Adrenal gland (tissue), 9 donors: ENCODE measurements at regions not wholly inside any gene's neighbourhood (a gene's known extent, or its start where the extent isn't known, plus 50 kb on each side); places are given as distances from the start of the nearest gene placed in this dataset.

Experiments used
- DNase-seq, 7 donors: peaks; one replicate each; pipeline ENCODE4 v3.0.0-alpha.2; 2019 to 2020
- H3K27ac ChIP-seq, 5 donors: fragments of 200-600 bp; sonication (generic) in 4 of 5; 1 replicate in 3 of 5; 2 replicates in 2 of 5; pipeline versions ENCODE4 v1.5.1 to v1.8.0; 2016 to 2020; ENCODE audit warnings: mild to moderate bottlenecking in 1 of 5
- H3K27me3 ChIP-seq: fragments of 200-600 bp; 2 replicates; pipeline ENCODE4 v1.8.0; 2021
- H3K36me3 ChIP-seq, 2 donors: fragments of 200-600 bp; replicated peaks in 1 of 2; 1 replicate in 1 of 2; 2 replicates in 1 of 2; pipeline versions ENCODE4 v1.5.1 to v1.8.0; 2018 to 2022
- H3K4me1 ChIP-seq, 2 donors: fragments of 200-600 bp; replicated peaks in 1 of 2; 1 replicate in 1 of 2; 2 replicates in 1 of 2; pipeline versions ENCODE4 v1.5.1 to v1.8.0; 2018 to 2021
- H3K4me3 ChIP-seq, 4 donors: fragments of 200-600 bp; sonication (generic) in 3 of 4; one replicate each; pipeline ENCODE4 v1.5.1; 2016 to 2018
- H3K9me3 ChIP-seq, 3 donors: fragments of 200-600 bp; sonication (generic) in 1 of 3; replicated peaks in 1 of 3; 1 replicate in 2 of 3; 2 replicates in 1 of 3; pipeline versions ENCODE4 v1.5.1 to v1.8.0; 2016 to 2021
- POLR2A ChIP-seq, 2 donors: fragments of 450-650 bp; IDR thresholded peaks; one replicate each; pipeline ENCODE4 v1.6.1; 2017; ENCODE audit warnings: antibody characterized with exemption in 2 of 2, mild to moderate bottlenecking in 2 of 2, moderate library complexity in 1 of 2
- WGBS, 4 donors: extraction: QIAGEN DNeasy Blood & Tissue Kit in 2 of 4; methylation state at CpG; one replicate each; pipeline versions ENCODE4 v1.1.5 to v1.1.7; 2013 to 2017; 5-methylcytosine and 5-hydroxymethylcytosine counted together
- intact Hi-C, 2 donors: fragments of 100-400 bp; cut with DNase I; formaldehyde crosslinking; loops; one replicate each; pipeline versions ENCODE4 v1.14.1 to v1.15.0; 2022 to 2023
- TF ChIP-seq, protein P1 (sequence below), 6 experiments: fragments of 450-650 bp in 4 of 6; fragments of 200-600 bp in 2 of 6; sonication (generic) in 1 of 6; IDR thresholded peaks; 1 replicate in 5 of 6; 2 replicates in 1 of 6; pipeline versions ENCODE4 v1.5.1 to v1.8.0; 2016 to 2021; ENCODE audit warnings: antibody characterized with exemption in 6 of 6, mild to moderate bottlenecking in 2 of 6, moderate library complexity in 1 of 6
- donor health status: healthy with polysubstance abuse.
- donor health status: Bipolar disorder and iron deficiency.
- donor health status: DM: yes; HTN: yes; CAD: no.
- donor health status: DM: no; HTN: no; CAD: no.
- donor health status: DM: no; HTN: no; CAD: no.

DNA sequence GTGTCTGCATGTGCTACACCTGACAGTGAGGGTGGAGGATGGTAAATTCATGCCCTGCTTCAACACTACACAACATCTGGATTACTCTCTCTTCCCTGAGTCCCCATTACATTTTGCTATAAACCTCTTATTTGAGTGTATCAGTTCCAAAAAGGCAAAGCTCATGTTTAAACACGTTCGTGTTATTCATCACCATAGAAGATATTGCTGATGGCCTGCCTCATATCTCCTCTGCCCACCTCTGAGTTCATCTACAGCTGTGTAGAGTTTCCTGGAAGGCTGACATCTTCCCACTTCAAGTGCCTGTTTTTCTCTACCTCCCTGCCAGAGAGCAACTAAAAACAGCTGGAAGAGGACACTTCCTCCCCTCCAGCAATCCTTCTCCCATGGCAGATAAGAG lies 433.2 kb downstream of the ISL1 start:
- H3K27ac ChIP-seq, result no peak overlapping the region
- H3K9me3 ChIP-seq, result no peaks in the 10 kb centered on the region
- intact Hi-C loops, result no loop called here
- 58 to 69% (median 63%) methylated on average over 2 of the region's 2 CpGs for WGBS, 4 donors
- DNase-seq, result no peak
- no peaks in the 10 kb centered on the region for H3K4me1 ChIP-seq
- H3K27me3 ChIP-seq, result no peaks in the 10 kb centered on the region
- TF ChIP-seq, protein P1, sequence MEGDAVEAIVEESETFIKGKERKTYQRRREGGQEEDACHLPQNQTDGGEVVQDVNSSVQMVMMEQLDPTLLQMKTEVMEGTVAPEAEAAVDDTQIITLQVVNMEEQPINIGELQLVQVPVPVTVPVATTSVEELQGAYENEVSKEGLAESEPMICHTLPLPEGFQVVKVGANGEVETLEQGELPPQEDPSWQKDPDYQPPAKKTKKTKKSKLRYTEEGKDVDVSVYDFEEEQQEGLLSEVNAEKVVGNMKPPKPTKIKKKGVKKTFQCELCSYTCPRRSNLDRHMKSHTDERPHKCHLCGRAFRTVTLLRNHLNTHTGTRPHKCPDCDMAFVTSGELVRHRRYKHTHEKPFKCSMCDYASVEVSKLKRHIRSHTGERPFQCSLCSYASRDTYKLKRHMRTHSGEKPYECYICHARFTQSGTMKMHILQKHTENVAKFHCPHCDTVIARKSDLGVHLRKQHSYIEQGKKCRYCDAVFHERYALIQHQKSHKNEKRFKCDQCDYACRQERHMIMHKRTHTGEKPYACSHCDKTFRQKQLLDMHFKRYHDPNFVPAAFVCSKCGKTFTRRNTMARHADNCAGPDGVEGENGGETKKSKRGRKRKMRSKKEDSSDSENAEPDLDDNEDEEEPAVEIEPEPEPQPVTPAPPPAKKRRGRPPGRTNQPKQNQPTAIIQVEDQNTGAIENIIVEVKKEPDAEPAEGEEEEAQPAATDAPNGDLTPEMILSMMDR (IDR thresholded peaks at IDR 0.05), result no peak
- TF ChIP-seq POLR2A (IDR thresholded peaks at IDR 0.05), result no peak
- no peaks in the 10 kb centered on the region for H3K36me3 ChIP-seq
- H3K4me3 ChIP-seq, result no peak overlapping the region

DNA sequence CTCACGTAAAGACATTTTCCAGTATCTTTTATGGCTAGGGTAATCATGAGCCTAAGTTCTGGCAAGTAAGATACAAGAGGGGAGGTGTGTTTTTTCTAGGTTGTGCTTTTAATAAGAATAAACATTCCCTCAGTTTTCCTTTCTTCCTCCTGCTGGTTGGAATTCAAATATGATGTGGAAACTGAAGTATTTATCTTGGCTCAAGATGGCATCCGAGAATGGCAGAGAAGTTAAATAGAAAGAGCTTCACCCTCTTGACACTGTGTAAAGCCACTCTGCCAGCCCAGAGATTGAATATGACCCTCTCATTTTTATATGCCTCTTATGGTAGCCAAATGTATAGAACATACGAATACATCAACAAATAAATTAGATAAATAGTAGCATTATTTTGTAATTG lies 438.4 kb downstream of the ISL1 start:
- intact Hi-C loops, result no loop called here

DNA sequence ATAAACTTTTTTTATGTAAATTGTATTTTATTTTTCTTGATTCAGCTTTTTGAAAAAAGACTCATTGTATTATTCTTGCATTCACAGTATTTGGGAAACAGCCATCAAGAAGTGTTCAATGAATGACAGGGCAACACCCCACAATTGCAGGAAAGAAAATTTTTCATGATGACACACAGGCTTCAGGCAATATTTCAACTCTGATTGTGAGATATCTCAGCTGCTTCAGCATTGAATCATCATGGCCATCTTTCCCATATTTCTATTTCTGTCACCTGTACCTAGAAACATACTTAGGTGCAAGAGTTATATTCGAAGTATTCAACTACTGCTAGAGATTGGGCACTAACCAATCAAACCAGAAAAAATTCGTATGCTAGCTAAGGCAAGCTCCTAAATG lies 446.0 kb downstream of the ISL1 start:
- H3K27me3 ChIP-seq, result no peaks in the 10 kb centered on the region
- intact Hi-C loops, result no loop called here
- no peak overlapping the region for H3K27ac ChIP-seq
- no peak for TF ChIP-seq POLR2A (IDR thresholded peaks at IDR 0.05)
- TF ChIP-seq, protein P1 (IDR thresholded peaks at IDR 0.05), result no peak
- no peaks in the 10 kb centered on the region for H3K36me3 ChIP-seq
- H3K4me3 ChIP-seq, result no peak overlapping the region
- 61 to 73% (median 67%) methylated on average over 2 of the region's 2 CpGs for WGBS, 4 donors
- H3K9me3 ChIP-seq, result no peaks in the 10 kb centered on the region
- no peak for DNase-seq
- no peaks in the 10 kb centered on the region for H3K4me1 ChIP-seq

More for the DNA sequence above, 438.4 kb downstream of the ISL1 start:
- no peak overlapping the region for H3K27ac ChIP-seq
- H3K9me3 ChIP-seq, result no peaks in the 10 kb centered on the region
- H3K36me3 ChIP-seq, result no peaks in the 10 kb centered on the region
- H3K4me1 ChIP-seq, result no peaks in the 10 kb centered on the region
- H3K27me3 ChIP-seq, result no peaks in the 10 kb centered on the region
- DNase-seq, result no peak
- WGBS, 4 donors, result 54 to 63% (median 55%) methylated on average over 3 of the region's 3 CpGs
- H3K4me3 ChIP-seq, result no peak overlapping the region
- TF ChIP-seq POLR2A (IDR thresholded peaks at IDR 0.05), result no peak
- TF ChIP-seq, protein P1 (IDR thresholded peaks at IDR 0.05), result no peak

DNA sequence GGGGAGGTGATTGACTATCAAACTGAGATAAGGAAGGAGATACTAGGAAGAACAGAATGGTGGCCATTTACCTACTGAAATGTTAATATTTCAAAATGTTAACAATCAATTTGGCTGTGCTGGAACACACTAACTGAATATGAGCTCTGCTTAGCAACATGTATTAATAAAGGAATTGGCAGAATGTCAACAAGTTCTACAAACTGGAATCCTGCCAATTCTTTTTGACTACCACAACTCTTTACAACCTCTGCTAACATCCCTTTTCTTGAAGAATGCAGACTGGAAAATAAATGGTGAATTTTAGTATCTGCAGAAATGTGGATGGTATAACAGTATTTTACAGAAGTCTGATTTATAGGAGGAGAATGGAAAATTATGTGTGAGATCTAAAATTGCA lies 446.4 kb downstream of the ISL1 start:
- Histone ChIP-seq H3K4me3 (no peak overlapping the region), H3K9me3 (no peaks in the 10 kb centered on the region), H3K27ac (no peak overlapping the region), H3K4me1 (no peaks in the 10 kb centered on the region), H3K36me3 (no peaks in the 10 kb centered on the region), H3K27me3 (no peaks in the 10 kb centered on the region)
- DNase-seq, result no peak
- TF ChIP-seq, protein P1 (IDR thresholded peaks at IDR 0.05), result no peak
- TF ChIP-seq POLR2A (IDR thresholded peaks at IDR 0.05), result no peak
- intact Hi-C loops, result no loop called here
